ENCODE measurements at regions not wholly inside any gene's neighbourhood (a gene's known extent, or its start where the extent isn't known, plus 50 kb on each side); places are given as distances from the start of the nearest gene placed in this dataset.

- ATAC-seq (ENCODE audit: low read depth) (no peak), DNase-seq (no peak)
- ChIA-PET CTCF (no interaction called here), POLR2A (no interaction called here)
- no peaks in the 10 kb centered on the region for H3K36me3 Mint-ChIP-seq (ENCODE audit: low read depth)
- H3K9me3 Mint-ChIP-seq: peaks cover 4% of the 10 kb centered on the region
- no peaks in the 10 kb centered on the region for H3K4me1 Mint-ChIP-seq
- TF ChIP-seq CTCF (IDR thresholded peaks at IDR 0.05): no peak
- no peaks in the 10 kb centered on the region for H3K27me3 Mint-ChIP-seq
- intact Hi-C loops (cut with micrococcal nuclease): no loop called here
- no peak overlapping the region for H3K4me3 Mint-ChIP-seq
- H3K27ac Mint-ChIP-seq: no peak overlapping the region
These were observed 326.0 kb upstream of the NPSR1 start for GRCh38 chr7:34332006-34332405.

GRCh38 chr7:34333184-34333583, 324.8 kb upstream of the NPSR1 start:
- Mint-ChIP-seq H3K9me3 (peaks cover 10% of the 10 kb centered on the region), H3K36me3 (ENCODE audit: low read depth) (no peaks in the 10 kb centered on the region), H3K4me1 (no peaks in the 10 kb centered on the region), H3K27me3 (no peaks in the 10 kb centered on the region), H3K27ac (no peak overlapping the region), H3K4me3 (no peak overlapping the region)
- ATAC-seq (ENCODE audit: low read depth): no peak
- no peak for TF ChIP-seq CTCF (IDR thresholded peaks at IDR 0.05)
- ChIA-PET CTCF (no interaction called here), POLR2A (no interaction called here)
- intact Hi-C loops (cut with micrococcal nuclease): no loop called here
- no peak for DNase-seq

GRCh38 chr7:34333925-34334324, 324.1 kb upstream of the NPSR1 start:
- H3K4me1 Mint-ChIP-seq: no peaks in the 10 kb centered on the region
- intact Hi-C loops (cut with micrococcal nuclease): no loop called here

GRCh38 chr7:34337163-34337562, 320.9 kb upstream of the NPSR1 start:
- no peaks in the 10 kb centered on the region for H3K36me3 Mint-ChIP-seq (ENCODE audit: low read depth)
- ChIA-PET CTCF (no interaction called here), POLR2A (no interaction called here)
- H3K4me3 Mint-ChIP-seq: no peak overlapping the region
- H3K27ac Mint-ChIP-seq: no peak overlapping the region
- peaks cover 15% of the 10 kb centered on the region for H3K9me3 Mint-ChIP-seq
- H3K4me1 Mint-ChIP-seq: no peaks in the 10 kb centered on the region
- DNase-seq (no peak), ATAC-seq (ENCODE audit: low read depth) (no peak)
- intact Hi-C loops (cut with micrococcal nuclease): no loop called here
- TF ChIP-seq CTCF (IDR thresholded peaks at IDR 0.05): no peak
- no peaks in the 10 kb centered on the region for H3K27me3 Mint-ChIP-seq

More at GRCh38 chr7:34333925-34334324, 324.1 kb upstream of the NPSR1 start:
- no peak overlapping the region for H3K27ac Mint-ChIP-seq
- no peaks in the 10 kb centered on the region for H3K27me3 Mint-ChIP-seq
- ChIA-PET CTCF (no interaction called here), POLR2A (no interaction called here)
- no peak for DNase-seq
- H3K4me3 Mint-ChIP-seq: no peak overlapping the region
- H3K36me3 Mint-ChIP-seq (ENCODE audit: low read depth): no peaks in the 10 kb centered on the region
- no peak for TF ChIP-seq CTCF (IDR thresholded peaks at IDR 0.05)
- peaks cover 15% of the 10 kb centered on the region for H3K9me3 Mint-ChIP-seq
- no peak for ATAC-seq (ENCODE audit: low read depth)

GRCh38 chr7:34338961-34339526, 319.0 kb upstream of the NPSR1 start:
- Mint-ChIP-seq H3K4me3 (no peak overlapping the region), H3K36me3 (ENCODE audit: low read depth) (no peaks in the 10 kb centered on the region), H3K9me3 (peaks cover 15% of the 10 kb centered on the region), H3K27ac (no peak overlapping the region), H3K4me1 (no peaks in the 10 kb centered on the region), H3K27me3 (no peaks in the 10 kb centered on the region)
- POLR2A ChIA-PET: no interaction called here
- no peak for TF ChIP-seq CTCF (IDR thresholded peaks at IDR 0.05)
- ATAC-seq (ENCODE audit: low read depth) (no peak), DNase-seq (no peak)
- intact Hi-C loops (cut with micrococcal nuclease): no loop called here
- CTCF ChIA-PET: no interaction called here
